GM12878 (cell line): ENCODE measurements at regions not wholly inside any gene's neighbourhood (a gene's known extent, or its start where the extent isn't known, plus 50 kb on each side); places are given as distances from the start of the nearest gene placed in this dataset.

Source experiments
- CREB1 ChIP-seq: IDR thresholded peaks from 2 replicates; pipeline ENCODE4 v1.6.1; 2012; ENCODE audit warnings: low read depth, mild to moderate bottlenecking, inconsistent platforms
- CTCF ChIP-seq, 3 experiments: IDR thresholded peaks in 2 of 3; conservative IDR thresholded peaks in 1 of 3; 2 replicates each; pipeline ENCODE4 v1.5.1; 2011; ENCODE audit warnings: low read depth in 3 of 3, low read length in 3 of 3, mild to moderate bottlenecking in 3 of 3, control low read depth in 2 of 3, moderate library complexity in 2 of 3, inconsistent platforms in 1 of 3, mixed read lengths in 1 of 3; ENCODE audit not compliant: control insufficient read depth in 2 of 3, insufficient read depth in 1 of 3; ENCODE audit errors: extremely low read depth in 1 of 3
- EED ChIP-seq: sonication (generic); IDR thresholded peaks from 2 replicates; pipeline ENCODE4 v1.6.1; 2016; ENCODE audit warnings: antibody characterized with exemption, low read depth
- FOXM1 ChIP-seq: IDR thresholded peaks from 2 replicates; pipeline ENCODE4 v1.6.1; 2012; ENCODE audit warnings: low read depth, mild to moderate bottlenecking, inconsistent platforms, low read length, moderate library complexity
- MEF2B ChIP-seq: fragments of 450-650 bp; IDR thresholded peaks from 2 replicates; pipeline ENCODE4 v1.6.1; 2018; ENCODE audit warnings: mild to moderate bottlenecking, moderate library complexity; ENCODE audit not compliant: partially characterized antibody, poor library complexity, severe bottlenecking
- NR2C1 ChIP-seq: fragments of 450-650 bp; IDR thresholded peaks from 2 replicates; pipeline ENCODE4 v1.6.1; 2017; ENCODE audit warnings: antibody characterized with exemption, mild to moderate bottlenecking, moderate library complexity
- RBBP5 ChIP-seq: fragments of 200-600 bp; sonication (generic); conservative IDR thresholded peaks from 2 replicates; pipeline ENCODE4 v1.6.1; 2016
- RCOR1 ChIP-seq: conservative IDR thresholded peaks from 2 replicates; pipeline ENCODE4 v1.6.1; 2012; ENCODE audit warnings: low read depth, low read length, improper control_type of control experiment
- RUNX3 ChIP-seq: IDR thresholded peaks from 2 replicates; pipeline ENCODE4 v1.6.1; 2012; ENCODE audit warnings: low read length, inconsistent platforms
- SREBF2 ChIP-seq: IDR thresholded peaks from 2 replicates; pipeline ENCODE4 v1.6.1; 2012; ENCODE audit warnings: mild to moderate bottlenecking, low read length
- SRF ChIP-seq, 2 experiments: IDR thresholded peaks; 2 replicates each; pipeline ENCODE4 v1.6.1; 2011; ENCODE audit warnings: low read depth in 2 of 2, low read length in 2 of 2, mild to moderate bottlenecking in 1 of 2, moderate library complexity in 1 of 2
- TBL1XR1 ChIP-seq: IDR thresholded peaks from 2 replicates; pipeline ENCODE4 v1.6.1; 2012; ENCODE audit warnings: low read depth, low read length, improper control_type of control experiment
- ZNF274 ChIP-seq: IDR thresholded peaks from one replicate; pipeline ENCODE4 v1.8.0; 2011; ENCODE audit not compliant: insufficient read length, insufficient read depth
- ZNF384 ChIP-seq: IDR thresholded peaks from 2 replicates; pipeline ENCODE4 v1.6.1; 2012; ENCODE audit warnings: low read depth, mild to moderate bottlenecking, low read length, improper control_type of control experiment, borderline replicate concordance
- ZNF687 ChIP-seq: fragments of 450-650 bp; IDR thresholded peaks from 2 replicates; pipeline ENCODE4 v1.6.1; 2017; ENCODE audit warnings: mild to moderate bottlenecking, moderate library complexity
- TF ChIP-seq, protein P1 (sequence below): fragments of 450-650 bp; IDR thresholded peaks from 2 replicates; pipeline ENCODE4 v1.6.1; 2014; ENCODE audit warnings: mild to moderate bottlenecking
- TF ChIP-seq, protein P2 (sequence below): fragments of 450-650 bp; IDR thresholded peaks from 2 replicates; pipeline ENCODE4 v1.6.1; 2017; ENCODE audit warnings: mild to moderate bottlenecking, low read depth, inconsistent platforms; ENCODE audit not compliant: poor library complexity, severe bottlenecking

DNA sequence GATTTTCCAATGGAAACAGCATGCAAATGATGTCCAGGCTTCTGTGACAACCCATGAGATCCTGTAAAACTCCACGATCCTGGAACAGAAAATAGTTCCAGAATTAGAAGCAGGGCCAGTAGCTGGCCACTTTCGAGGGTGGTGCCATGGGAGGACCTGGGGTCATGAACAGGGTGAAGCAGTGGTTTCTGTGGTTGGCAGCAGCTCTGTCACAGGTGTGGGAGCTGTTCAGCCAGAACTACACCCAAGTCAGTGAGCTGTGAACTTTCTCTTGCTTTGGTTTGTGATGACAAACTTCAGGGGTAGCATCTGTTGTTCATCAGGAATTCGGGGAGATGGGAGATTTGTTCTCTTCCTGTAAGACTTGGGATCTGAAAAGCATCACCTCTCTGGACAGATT lies 314.4 kb upstream of the NT5C1B start (continued):
- TF ChIP-seq ZNF384 (no peak), SRF (IDR thresholded peaks at IDR 0.05; ENCODE audit: low read depth in 2 of 2, low read length in 2 of 2) (no peak), CTCF (IDR thresholded peaks at IDR 0.05 in 2 of 3, conservative IDR thresholded peaks at IDR 0.05 in 1 of 3; ENCODE audit: control insufficient read depth in 2 of 3, extremely low read depth in 1 of 3, insufficient read depth in 1 of 3, low read depth in 3 of 3, low read length in 3 of 3) (no peak), CREB1 (no peak), RBBP5 (no peak), ZNF687 (no peak), EED (peak; percentile 89), RCOR1 (no peak), ZNF274 (no peak), NR2C1 (no peak), FOXM1 (no peak), TBL1XR1 (no peak), MEF2B (no peak), RUNX3 (peak; percentile 91), SREBF2 (no peak)
- TF ChIP-seq, protein P1, sequence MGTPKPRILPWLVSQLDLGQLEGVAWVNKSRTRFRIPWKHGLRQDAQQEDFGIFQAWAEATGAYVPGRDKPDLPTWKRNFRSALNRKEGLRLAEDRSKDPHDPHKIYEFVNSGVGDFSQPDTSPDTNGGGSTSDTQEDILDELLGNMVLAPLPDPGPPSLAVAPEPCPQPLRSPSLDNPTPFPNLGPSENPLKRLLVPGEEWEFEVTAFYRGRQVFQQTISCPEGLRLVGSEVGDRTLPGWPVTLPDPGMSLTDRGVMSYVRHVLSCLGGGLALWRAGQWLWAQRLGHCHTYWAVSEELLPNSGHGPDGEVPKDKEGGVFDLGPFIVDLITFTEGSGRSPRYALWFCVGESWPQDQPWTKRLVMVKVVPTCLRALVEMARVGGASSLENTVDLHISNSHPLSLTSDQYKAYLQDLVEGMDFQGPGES = no peak
- TF ChIP-seq, protein P2, sequence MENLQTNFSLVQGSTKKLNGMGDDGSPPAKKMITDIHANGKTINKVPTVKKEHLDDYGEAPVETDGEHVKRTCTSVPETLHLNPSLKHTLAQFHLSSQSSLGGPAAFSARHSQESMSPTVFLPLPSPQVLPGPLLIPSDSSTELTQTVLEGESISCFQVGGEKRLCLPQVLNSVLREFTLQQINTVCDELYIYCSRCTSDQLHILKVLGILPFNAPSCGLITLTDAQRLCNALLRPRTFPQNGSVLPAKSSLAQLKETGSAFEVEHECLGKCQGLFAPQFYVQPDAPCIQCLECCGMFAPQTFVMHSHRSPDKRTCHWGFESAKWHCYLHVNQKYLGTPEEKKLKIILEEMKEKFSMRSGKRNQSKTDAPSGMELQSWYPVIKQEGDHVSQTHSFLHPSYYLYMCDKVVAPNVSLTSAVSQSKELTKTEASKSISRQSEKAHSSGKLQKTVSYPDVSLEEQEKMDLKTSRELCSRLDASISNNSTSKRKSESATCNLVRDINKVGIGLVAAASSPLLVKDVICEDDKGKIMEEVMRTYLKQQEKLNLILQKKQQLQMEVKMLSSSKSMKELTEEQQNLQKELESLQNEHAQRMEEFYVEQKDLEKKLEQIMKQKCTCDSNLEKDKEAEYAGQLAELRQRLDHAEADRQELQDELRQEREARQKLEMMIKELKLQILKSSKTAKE = no peak
